Glomerular visceral epithelial cell (primary cell): ENCODE measurements at regions not wholly inside any gene's neighbourhood (a gene's known extent, or its start where the extent isn't known, plus 50 kb on each side); places are given as distances from the start of the nearest gene placed in this dataset.
"Not testable (repeated sequence)": the region's sequence is repeated elsewhere in the genome, so short reads cannot be mapped to it uniquely, and the experiment has no call there.

Experiments
- DNase-seq: peaks from one replicate; pipeline ENCODE4 v3.0.0-alpha.2; 2016; ENCODE audit errors: extremely low spot score

DNA sequence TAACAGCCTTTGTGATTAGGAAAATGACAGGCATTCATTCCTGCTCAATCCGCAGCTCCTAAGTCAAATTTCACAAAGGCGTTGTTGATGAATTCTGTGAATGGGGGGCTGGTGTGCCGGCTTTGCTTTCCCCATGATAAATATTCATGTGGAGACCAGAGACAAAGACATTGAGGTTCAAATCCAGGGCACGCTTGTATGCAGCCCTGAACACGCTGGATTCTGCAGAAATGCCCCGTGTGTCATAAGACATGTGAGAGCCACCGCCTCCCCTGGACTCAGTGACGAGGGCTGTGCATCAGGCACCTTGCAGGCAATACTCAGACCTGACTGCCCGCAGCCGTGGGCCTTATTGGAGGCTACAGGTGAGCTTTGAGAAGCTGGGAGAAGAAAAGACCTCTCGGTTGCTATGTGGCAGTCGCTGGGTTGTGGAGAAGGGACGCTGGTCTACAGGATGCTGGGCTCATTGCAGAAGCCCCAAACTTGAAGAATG is 906.2 kb downstream of the BRD1 start:
- no peak for DNase-seq

DNA sequence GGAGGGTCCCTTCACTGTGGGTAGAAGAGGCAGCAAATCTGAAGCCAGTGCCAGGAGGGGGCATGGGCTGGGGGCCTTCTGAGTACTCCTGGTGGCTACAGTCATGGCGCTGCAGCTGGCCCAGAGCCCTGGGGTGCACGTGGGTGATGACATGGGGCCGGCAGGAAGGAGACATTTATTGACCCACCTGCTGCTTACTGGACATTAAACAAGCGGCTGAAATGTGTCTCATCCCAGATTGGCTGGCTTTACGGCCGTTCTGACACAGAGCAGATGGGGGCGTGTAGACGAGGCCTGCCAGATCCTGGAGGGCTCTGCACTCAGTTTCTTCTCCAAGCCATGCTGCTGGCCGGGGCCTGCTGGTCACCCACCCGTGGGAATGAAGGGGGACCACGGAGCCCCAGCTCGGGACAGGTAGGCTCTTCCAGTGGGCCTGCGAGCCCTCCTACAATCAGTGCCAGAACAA is 906.9 kb downstream of the BRD1 start:
- no peak for DNase-seq

DNA sequence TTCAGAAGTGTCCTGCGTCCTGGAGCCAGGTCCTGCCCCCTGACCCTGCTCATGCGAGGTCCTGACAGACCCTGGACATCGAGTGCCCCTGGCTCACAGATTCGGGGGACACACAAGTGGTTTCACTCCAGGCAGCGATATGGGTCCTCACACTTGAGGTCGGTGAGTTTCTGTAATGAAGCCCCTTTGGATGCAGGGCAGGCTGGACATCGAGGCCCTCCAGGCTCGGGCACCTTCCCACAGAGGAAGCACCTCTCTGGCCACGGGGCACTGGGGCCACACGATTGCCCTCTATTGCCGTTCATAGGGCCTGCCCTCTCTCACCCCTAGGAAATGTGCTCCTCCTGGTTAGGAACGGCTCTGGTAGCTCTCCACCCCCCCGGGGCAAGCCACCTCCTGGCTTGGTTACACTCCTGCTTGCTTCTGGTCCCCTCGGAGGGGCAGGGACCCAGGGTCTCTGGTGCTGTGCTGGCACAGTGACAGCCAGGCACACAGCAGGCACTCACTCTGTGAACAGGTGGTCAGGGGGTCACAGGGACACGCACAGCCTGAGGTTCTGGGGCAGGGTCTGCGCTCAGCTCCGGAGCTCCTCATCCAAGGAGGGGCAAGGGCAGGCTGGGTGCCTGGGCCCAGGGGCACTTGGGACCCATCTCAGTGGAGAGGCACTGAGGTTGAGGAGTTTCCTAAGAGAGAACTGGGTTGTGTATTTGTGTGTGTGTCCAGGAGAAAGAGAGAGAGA is 907.7 kb downstream of the BRD1 start:
- no peak for DNase-seq

- no peak for DNase-seq
Observed at GRCh38 chr22:48919187-48919590, 908.5 kb downstream of the BRD1 start.

- no peak for DNase-seq
Observed at GRCh38 chr22:48918585-48919186, 909.0 kb downstream of the BRD1 start.

DNA sequence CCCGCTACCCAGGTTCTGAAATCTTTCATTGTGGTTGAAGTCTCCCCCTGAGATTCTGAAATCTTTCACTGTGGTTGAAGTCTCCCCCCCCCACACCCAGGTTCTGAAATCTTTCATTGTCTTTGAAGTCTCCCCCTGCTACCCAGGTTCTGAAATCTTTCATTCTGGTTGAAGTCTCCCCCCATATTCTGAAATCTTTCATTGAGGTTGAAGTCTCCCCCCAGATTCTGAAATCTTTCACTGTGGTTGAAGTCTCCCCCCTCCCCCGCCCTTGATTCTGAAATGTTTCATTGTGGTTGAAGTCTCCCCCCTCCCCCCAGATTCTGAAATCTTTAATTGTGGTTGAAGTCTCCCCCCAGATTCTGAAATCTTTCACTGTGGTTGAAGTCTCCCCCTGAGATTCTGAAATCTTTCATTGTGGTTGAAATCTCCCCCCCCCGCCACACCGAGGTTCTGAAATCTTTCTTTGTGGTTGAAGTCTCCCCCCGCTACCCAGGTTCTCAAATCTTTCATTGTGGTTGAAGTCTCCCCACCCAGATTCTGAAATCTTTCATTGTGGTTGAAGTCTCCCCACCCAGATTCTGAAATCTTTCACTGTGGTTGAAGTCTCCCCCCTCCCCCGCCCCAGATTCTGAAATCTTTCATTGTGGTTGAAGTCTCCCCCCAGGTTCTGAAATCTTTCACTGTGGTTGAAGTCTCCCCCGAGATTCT is 915.2 kb downstream of the BRD1 start:
- DNase-seq: not testable (repeated sequence)

GRCh38 chr22:48911647-48912046 is 916.0 kb downstream of the BRD1 start:
- not testable (repeated sequence) for DNase-seq

GRCh38 chr22:48911067-48911466 is 916.6 kb downstream of the BRD1 start:
- not testable (repeated sequence) for DNase-seq

DNA sequence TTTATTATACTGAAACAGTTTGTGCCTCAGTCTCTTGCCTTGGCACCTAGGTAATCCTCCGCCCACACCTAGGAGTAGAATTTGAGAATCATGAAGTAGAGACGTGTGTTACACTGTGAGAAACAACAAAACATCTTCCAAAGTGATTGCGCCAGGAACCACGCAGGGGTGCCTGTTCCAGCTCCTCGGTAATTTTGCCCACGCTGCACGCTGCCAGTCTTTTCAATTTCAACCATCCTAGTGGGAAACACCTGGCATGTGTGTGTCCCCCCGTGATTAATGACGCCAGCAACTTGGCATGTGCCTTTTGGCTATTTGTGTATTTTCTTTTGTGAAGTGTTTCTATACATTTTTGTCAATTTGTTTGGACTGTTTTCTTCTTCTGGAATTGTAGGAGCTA is 919.1 kb downstream of the BRD1 start:
- DNase-seq: no peak

- no peak for DNase-seq
Observed at GRCh38 chr22:48907591-48907990, 920.1 kb downstream of the BRD1 start.

- DNase-seq: no peak
Observed at GRCh38 chr22:48906216-48906835, 921.3 kb downstream of the BRD1 start.

DNA sequence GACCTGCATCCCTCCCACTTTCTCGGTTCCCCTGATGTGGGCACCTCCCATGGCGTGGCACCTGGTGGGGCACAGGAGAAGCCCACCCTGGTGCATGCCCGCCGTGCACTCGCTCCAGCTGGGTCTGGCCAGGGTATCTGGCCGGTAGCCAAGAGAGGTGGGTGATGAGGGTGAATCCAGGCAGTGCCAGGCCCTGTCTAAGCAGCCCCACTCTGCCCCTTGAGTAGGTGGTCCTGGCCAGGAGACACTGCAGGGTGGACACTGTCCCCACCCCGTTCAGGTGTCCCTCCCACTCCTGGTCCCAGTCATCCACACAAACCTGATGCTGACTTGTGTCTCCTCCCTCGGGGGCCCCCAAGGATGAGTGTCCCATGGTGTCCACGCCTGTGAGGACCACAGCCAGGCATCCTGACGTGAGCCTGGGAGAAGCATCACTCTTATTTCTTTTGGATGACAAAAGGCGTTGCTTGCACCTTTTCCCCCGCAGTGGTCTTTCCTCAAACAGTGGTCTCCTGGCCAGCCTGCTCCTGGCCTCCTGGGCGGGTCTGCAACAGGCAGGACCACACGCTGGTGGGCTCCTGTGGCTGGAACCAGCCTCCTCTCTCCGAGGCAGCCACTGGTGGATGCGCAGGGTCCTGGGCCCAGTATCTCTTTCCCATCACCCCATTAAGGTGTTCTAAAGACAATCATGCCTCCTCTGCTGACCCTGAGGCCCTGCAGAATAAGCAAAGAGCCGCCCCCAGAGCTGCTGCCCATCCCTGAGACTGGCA is 922.3 kb downstream of the BRD1 start:
- DNase-seq: no peak

DNA sequence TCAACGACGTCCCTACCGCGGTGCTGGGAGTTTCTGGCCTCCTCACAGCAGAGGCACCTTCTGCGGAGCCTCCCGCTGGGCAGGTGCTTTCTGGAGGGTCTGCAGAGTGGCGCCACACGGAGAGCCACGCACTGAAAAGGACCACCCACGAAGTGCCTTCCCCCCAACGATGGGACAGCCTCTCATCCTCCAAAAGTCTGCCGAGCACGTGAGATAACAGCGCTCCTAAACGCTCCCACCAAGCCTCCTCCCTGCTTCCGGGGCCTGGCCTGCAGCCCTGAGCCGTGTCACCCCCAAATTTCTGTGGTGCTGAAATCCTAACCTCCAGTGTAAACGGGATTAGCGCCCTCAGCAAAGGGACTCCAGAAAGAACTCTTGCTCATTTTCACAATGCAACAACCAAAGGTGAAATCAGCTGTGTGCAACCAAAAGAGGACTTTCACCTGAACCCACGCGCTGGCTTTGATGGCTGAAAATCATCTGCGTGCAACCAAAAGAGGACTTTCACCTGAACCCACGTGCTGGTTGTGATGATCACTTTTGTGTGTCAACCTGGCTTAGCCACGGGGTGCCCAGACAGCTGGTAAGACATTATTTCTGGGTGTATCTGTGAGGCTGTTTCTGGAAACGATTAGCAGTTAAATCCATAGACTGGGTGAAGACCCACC is 924.6 kb downstream of the BRD1 start:
- no peak for DNase-seq

GRCh38 chr22:48902001-48902869 is 925.4 kb downstream of the BRD1 start:
- DNase-seq: no peak

DNA sequence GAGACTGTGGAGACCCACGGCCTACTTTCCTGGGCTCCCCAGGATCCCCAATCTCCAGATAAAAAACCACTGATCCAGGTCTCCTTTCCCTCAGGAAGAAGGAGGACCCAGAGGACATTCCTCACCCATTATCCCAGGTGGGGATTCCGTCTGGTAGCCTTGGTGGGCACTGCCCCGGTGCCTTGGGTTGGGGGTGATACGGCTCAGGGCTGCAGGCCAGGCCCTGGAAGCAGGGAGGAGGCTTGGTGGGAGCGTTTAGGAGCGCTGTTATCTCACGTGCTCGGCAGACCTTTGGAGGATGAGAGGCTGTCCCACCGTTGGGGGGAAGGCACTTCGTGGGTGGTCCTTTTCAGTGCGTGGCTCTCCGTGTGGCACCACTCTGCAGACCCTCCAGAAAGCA is 926.3 kb downstream of the BRD1 start:
- no peak for DNase-seq

GRCh38 chr22:48900626-48901025 is 927.0 kb downstream of the BRD1 start:
- no peak for DNase-seq

GRCh38 chr22:48900327-48900597 is 927.4 kb downstream of the BRD1 start:
- DNase-seq: no peak

DNA sequence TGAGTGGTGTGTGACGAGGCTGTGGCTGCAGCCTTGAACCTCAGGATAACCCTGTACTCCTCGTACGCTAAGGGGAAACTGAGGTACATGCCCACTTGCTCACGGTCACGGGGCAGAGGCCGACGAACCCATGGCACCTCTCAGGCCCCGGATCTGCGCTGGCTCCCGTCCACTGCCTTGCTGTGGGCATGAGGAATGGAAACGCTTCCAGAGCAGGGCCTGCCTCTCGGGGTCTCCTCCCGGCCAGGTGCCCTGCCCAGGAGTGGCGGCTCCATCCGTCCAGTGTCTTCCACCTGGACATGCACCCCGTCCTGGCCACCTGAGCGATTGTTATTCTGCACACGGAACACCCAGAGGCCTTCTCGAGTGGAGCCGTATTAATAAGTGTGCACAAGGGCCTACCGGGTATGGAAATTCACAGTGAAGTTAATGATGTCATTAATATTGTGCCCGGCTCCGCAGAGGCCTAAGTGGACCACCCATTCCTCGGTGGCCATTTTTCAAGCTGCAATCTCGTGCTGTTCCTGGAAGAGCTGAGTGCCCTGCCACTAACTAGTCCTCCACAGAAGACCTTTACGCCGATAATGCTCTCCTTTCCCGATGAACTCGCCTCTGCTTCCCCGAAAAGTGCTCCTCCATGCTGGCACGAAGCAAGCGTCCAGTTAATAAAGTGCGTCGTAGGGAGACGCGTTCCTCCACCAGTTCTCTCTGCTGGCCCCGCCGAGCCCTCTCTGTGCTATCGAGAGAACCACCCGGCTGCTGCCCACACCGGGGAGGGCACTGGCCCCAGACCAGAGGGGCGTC is 927.9 kb downstream of the BRD1 start:
- no peak for DNase-seq

DNA sequence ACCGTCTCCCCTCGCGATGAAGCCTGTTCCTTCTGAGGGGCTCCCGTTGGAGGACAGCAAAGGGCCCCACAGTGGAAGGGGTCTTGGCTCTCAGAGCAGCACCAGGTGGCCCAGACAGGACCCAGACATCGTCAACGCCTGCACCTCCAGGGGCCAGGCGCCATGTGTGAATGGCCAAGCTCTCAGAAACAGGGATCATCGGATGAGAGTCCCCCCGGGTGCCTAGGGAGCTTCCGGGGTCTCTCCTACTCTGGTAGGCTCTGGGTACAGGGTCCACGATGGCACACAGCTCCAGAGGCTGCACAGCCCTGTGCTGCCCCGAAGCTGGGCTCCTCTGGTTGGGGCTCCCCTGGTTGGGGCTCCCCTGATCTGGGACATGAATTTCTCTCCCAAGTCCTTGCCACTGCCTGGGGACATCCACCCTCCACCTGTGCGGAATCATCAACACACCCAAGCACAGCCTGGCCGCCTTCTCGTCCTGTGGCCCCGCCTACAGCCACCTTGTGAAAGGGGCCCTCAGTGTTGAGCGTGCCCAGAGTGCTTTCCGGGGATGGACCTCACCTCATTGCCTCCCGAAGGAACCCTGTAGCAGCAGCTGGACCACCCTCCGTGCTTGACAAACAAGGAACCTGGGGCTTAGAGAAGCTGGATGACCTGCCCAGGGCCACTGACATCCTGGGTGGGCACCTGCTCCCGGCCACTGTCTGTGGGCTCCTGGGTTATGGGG is 929.0 kb downstream of the BRD1 start:
- DNase-seq: no peak
